HUES48 (cell line): ENCODE measurements at regions not wholly inside any gene's neighbourhood (a gene's known extent, or its start where the extent isn't known, plus 50 kb on each side); places are given as distances from the start of the nearest gene placed in this dataset.

Source experiments
- H3K27ac ChIP-seq: one replicate; pipeline ENCODE4 v1.7.0; 2013; ENCODE audit warnings: low read depth, low read length, inconsistent platforms
- H3K27me3 ChIP-seq: 2 replicates; pipeline ENCODE4 v1.6.1; 2013; ENCODE audit warnings: mild to moderate bottlenecking, low read length; ENCODE audit not compliant: control insufficient read depth, insufficient read depth
- H3K36me3 ChIP-seq: 2 replicates; pipeline ENCODE4 v1.6.1; 2013; ENCODE audit warnings: low read length; ENCODE audit not compliant: control insufficient read depth, insufficient read depth
- H3K4me1 ChIP-seq: 2 replicates; pipeline ENCODE4 v1.6.1; 2013; ENCODE audit warnings: mild to moderate bottlenecking, low read length; ENCODE audit not compliant: control insufficient read depth, insufficient read depth
- H3K4me3 ChIP-seq: 2 replicates; pipeline ENCODE4 v1.5.1; 2013; ENCODE audit warnings: mild to moderate bottlenecking, low read depth, low read length
- H3K9ac ChIP-seq: 2 replicates; pipeline ENCODE4 v1.6.1; 2013; ENCODE audit warnings: mild to moderate bottlenecking, low read depth, low read length, moderate library complexity
- H3K9me3 ChIP-seq: 2 replicates; pipeline ENCODE4 v1.6.1; 2013; ENCODE audit warnings: low read length; ENCODE audit not compliant: control insufficient read depth, insufficient read depth

DNA sequence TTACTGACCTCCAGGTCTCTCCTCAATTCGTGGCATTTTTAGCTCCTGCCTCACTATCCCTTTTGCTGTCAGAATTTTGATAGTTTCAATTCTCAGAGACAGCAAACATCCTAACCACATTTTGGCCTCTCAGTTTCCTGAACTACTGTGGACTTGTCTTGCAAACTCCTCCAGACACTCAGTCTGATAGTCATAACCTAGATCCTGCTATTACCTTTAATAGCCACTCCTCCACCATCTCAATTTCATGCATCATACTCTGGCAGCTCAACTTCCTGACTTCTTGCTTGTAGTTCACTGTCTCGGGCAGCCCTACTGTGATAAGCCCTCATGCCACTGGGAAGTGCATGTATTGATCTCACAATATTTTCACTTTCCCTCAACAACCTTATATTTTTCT lies 481.8 kb upstream of the CDH18 start:
- H3K4me1 ChIP-seq = no peaks in the 10 kb centered on the region
- no peak overlapping the region for H3K27ac ChIP-seq
- H3K36me3 ChIP-seq = no peaks in the 10 kb centered on the region
- H3K9me3 ChIP-seq = no peaks in the 10 kb centered on the region
- no peak overlapping the region for H3K4me3 ChIP-seq
- no peaks in the 10 kb centered on the region for H3K27me3 ChIP-seq
- H3K9ac ChIP-seq = no peak overlapping the region

DNA sequence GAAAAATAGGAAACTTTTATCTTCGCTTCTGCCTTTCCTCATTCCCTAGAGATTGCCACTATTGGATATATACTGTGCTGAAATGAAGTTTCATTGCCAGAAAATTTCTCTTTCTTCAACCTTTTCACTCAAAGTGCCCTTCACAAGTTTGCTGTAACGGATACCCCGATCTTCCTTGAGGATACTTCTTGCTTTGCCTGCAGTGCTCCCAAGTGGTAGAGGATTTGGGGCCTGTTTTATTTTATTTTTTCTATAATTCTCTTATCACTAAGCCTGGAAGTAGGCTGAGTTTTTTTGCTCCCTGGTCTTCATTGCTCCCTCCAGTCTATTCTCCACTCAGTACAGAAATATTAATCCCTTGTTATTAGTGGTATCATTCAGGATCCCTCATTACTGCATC lies 481.4 kb upstream of the CDH18 start:
- Histone ChIP-seq H3K9me3 (no peaks in the 10 kb centered on the region), H3K36me3 (no peaks in the 10 kb centered on the region), H3K9ac (no peak overlapping the region), H3K27me3 (no peaks in the 10 kb centered on the region), H3K27ac (no peak overlapping the region), H3K4me3 (no peak overlapping the region), H3K4me1 (no peaks in the 10 kb centered on the region)

DNA sequence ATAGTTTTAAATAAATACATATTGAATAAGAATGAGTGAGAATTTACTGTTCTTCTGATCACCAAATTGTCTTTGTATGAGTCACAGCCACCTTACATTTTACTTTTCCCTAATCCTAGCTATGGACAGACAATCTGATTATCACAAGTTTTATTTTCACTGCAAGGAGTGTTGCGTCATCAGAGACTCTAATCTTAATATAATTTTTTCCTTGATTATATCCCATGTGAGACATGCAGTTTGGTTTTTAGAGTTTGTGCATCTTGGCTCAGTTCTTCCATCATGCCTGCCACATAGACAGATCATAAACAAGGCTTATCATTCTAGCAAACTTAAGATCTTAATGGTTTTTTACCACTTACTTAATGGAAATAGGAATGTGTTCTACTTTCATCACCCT lies 478.5 kb upstream of the CDH18 start:
- H3K4me3 ChIP-seq = no peak overlapping the region
- H3K27me3 ChIP-seq = no peaks in the 10 kb centered on the region
- H3K36me3 ChIP-seq = no peaks in the 10 kb centered on the region
- H3K9me3 ChIP-seq = no peaks in the 10 kb centered on the region
- H3K27ac ChIP-seq = no peak overlapping the region
- H3K4me1 ChIP-seq = peaks cover 6% of the 10 kb centered on the region; the same call in 1 of the 2 replicates
- H3K9ac ChIP-seq = no peak overlapping the region

DNA sequence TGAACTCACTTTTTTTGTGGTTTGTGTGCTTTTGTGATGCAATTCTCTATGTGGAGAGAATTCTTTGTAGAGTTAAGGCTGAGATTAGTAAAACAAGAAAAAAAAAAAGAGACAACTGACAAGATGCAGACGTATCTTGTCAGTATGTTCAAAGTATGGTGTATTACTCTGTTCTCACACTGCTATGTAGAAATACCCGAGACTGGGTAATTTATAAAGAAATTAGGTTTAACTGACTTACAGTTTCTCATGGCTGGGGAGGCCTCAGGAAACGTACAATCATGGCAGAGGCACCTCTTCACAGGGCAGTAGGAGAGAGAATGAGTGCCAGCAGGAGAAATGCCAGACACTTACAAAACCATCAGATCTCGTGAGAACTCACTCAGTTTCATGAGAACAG lies 475.2 kb upstream of the CDH18 start:
- H3K9me3 ChIP-seq = no peaks in the 10 kb centered on the region
- H3K4me3 ChIP-seq = no peak overlapping the region
- H3K36me3 ChIP-seq = no peaks in the 10 kb centered on the region
- H3K27ac ChIP-seq = no peak overlapping the region
- H3K9ac ChIP-seq = no peak overlapping the region
- H3K4me1 ChIP-seq = peaks cover 6% of the 10 kb centered on the region; the same call in 1 of the 2 replicates
- H3K27me3 ChIP-seq = no peaks in the 10 kb centered on the region

DNA sequence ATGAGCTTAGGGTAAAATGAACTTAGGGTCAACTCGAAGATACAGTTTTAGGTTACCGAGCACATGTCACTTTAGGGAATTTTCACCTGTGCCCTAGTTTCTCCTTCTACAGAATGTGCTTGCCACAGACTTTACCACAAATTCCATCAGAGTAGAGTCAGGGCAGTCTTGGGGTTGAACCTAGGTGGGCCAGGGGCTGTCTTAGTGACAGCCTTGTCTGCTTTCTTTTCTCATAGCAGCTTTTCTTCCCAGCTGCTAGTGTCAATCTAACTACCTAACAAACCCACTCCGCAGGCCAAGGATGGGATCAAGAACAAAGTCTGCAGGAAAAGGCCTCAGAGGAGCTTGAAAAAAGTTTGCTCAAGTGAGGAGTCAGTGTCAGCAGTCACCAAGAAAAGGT lies 458.1 kb upstream of the CDH18 start:
- Histone ChIP-seq H3K4me1 (peaks cover 6% of the 10 kb centered on the region; the same call in 1 of the 2 replicates), H3K27ac (no peak overlapping the region), H3K9me3 (no peaks in the 10 kb centered on the region), H3K36me3 (no peaks in the 10 kb centered on the region), H3K9ac (no peak overlapping the region), H3K4me3 (no peak overlapping the region), H3K27me3 (no peaks in the 10 kb centered on the region)

DNA sequence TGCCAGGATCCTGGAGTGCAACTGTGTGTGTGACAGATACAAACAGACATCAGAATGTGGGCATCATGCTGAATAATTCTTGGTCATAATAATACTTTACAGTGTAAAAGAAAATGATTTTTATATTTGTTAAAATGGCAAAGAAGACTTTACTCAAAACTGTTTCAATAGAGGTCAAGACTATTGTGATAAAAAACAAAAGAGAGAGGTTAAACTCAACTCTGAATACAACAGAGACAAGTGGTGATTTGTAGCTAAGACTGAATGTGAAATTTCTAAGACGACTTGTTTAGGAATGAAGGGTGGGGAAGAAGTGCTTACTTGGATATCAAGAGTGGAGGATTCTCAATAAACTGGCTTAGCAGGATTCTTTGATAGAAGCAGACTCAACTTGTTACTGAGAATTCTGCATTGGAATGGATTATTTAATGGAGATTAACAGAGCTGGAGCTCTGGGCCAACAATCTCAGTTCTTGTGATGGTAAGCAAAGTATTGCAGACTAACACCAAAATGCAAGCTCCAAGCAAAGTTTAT lies 457.4 kb upstream of the CDH18 start:
- no peaks in the 10 kb centered on the region for H3K36me3 ChIP-seq
- no peak overlapping the region for H3K27ac ChIP-seq

DNA sequence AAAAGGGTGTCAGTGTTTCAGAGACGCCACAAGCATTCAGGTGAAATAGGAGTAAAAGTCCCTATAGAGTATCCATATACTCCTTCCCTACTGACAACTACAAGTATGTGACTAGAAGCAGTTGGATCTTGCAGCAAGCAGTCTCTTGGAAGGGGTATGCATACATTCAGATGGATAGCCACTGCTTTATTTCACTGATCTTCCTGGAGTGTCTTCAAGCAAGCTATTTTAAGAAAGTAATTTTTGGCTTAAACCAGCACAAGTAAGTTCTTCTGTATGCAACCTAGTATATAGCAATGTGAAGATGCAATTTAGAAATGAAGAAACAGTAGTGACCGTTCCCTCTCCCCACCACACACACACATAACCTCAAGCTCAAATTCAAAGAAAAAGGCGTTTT lies 446.8 kb upstream of the CDH18 start:
- Histone ChIP-seq H3K4me3 (no peak overlapping the region), H3K36me3 (no peaks in the 10 kb centered on the region), H3K9me3 (no peaks in the 10 kb centered on the region), H3K27me3 (no peaks in the 10 kb centered on the region), H3K27ac (no peak overlapping the region), H3K4me1 (no peaks in the 10 kb centered on the region), H3K9ac (no peak overlapping the region)

More for the DNA sequence above, 457.4 kb upstream of the CDH18 start:
- Histone ChIP-seq H3K27me3 (no peaks in the 10 kb centered on the region), H3K4me3 (no peak overlapping the region), H3K9ac (no peak overlapping the region), H3K4me1 (peaks cover 6% of the 10 kb centered on the region; the same call in 1 of the 2 replicates), H3K9me3 (no peaks in the 10 kb centered on the region)

DNA sequence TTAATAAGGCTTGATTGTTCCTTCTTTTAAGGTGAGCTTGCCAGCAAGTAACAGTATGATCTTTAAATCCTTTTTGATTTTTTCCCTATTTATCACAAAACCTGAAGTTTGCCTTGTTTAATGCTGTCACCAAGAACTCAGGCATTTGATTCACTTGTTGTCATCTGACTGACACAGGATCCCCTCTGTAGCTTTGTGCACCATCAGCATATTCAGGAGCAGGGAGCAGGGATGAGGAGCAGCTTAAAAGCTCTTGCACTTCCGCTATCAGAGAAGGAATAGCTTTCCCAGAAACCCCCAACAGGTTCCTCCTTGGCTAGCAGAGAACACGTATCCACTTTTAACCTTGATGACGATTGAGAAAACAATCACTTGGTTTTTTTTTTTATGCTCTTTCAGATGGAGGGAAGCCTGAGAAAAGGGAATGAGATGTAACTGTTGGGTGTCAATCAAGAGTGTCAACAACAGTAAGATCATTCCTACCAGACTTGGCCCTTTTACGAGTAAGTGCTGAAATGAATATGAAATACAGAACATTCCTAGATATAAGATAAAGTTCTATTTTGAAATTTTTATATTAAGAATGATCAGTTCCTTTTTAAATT lies 433.1 kb upstream of the CDH18 start:
- Histone ChIP-seq H3K36me3 (no peaks in the 10 kb centered on the region), H3K9ac (no peak overlapping the region), H3K9me3 (no peaks in the 10 kb centered on the region), H3K27ac (no peak overlapping the region), H3K4me1 (peaks cover 5% of the 10 kb centered on the region; the same call in 1 of the 2 replicates), H3K4me3 (no peak overlapping the region), H3K27me3 (no peaks in the 10 kb centered on the region)
